ENCODE measurements at regions not wholly inside any gene's neighbourhood (a gene's known extent, or its start where the extent isn't known, plus 50 kb on each side); places are given as distances from the start of the nearest gene placed in this dataset.

GRCh38 chr21:19490481-19490880, 1086.9 kb upstream of the TMPRSS15 start:
- TF ChIP-seq EZH2 (IDR thresholded peaks at IDR 0.05; ENCODE audit: insufficient read depth, poor library complexity, severe bottlenecking) = no peak
- no peak for TF ChIP-seq EZH2phosphoT487 (IDR thresholded peaks at IDR 0.05; ENCODE audit: insufficient read depth, low read depth)
